K562 (cell line): ENCODE measurements at regions not wholly inside any gene's neighbourhood (a gene's known extent, or its start where the extent isn't known, plus 50 kb on each side); places are given as distances from the start of the nearest gene placed in this dataset.

Experiments used
- BRCA1 ChIP-seq, 2 experiments: fragments of 450-650 bp in 1 of 2; sonication (generic) in 1 of 2; formaldehyde crosslinking in 1 of 2; IDR thresholded peaks; 2 replicates each; pipeline versions ENCODE4 v1.5.0 to v1.6.1; 2017 to 2020; ENCODE audit warnings: mild to moderate bottlenecking in 1 of 2, missing genetic modification reagents in 1 of 2
- CHD1 ChIP-seq: fragments of 200-600 bp; sonication (generic); IDR thresholded peaks from one replicate; pipeline ENCODE4 v1.6.1; 2012; ENCODE audit warnings: mild to moderate bottlenecking, moderate library complexity, low read length, inconsistent platforms
- CHD2 ChIP-seq: IDR thresholded peaks from 2 replicates; pipeline ENCODE4 v1.6.1; 2011; ENCODE audit warnings: low read depth, low read length
- CTCF ChIP-seq, 3 experiments: IDR thresholded peaks in 2 of 3; conservative IDR thresholded peaks in 1 of 3; 2 replicates each; pipeline ENCODE4 v1.5.1; 2011 to 2012; ENCODE audit warnings: low read length in 3 of 3, mild to moderate bottlenecking in 3 of 3, control low read depth in 2 of 3, improper control_type of control experiment in 1 of 3, inconsistent platforms in 1 of 3, low read depth in 1 of 3, mixed read lengths in 1 of 3, moderate library complexity in 1 of 3; ENCODE audit not compliant: insufficient read depth in 2 of 3
- HNRNPL ChIP-seq: fragments of 200-400 bp; formaldehyde crosslinking; IDR thresholded peaks from 2 replicates; pipeline ENCODE4 v1.6.1; 2017; ENCODE audit warnings: low read depth, mild to moderate bottlenecking, low read length
- NFYB ChIP-seq: IDR thresholded peaks from 2 replicates; pipeline ENCODE4 v1.6.1; 2011; ENCODE audit warnings: mild to moderate bottlenecking, moderate library complexity; ENCODE audit not compliant: insufficient read length; ENCODE audit errors: extremely low read depth
- POLR2AphosphoS5 ChIP-seq: IDR thresholded peaks from 2 replicates; pipeline ENCODE4 v1.6.1; 2011; ENCODE audit warnings: mild to moderate bottlenecking, low read depth, low read length, moderate library complexity; ENCODE audit not compliant: control insufficient read depth, insufficient read depth
- PREB ChIP-seq: sonication (generic); formaldehyde crosslinking; IDR thresholded peaks from 2 replicates; pipeline ENCODE4 v1.8.1; 2023; ENCODE audit warnings: mild to moderate bottlenecking, missing genetic modification reagents
- PTBP1 ChIP-seq: fragments of 200-400 bp; formaldehyde crosslinking; IDR thresholded peaks from 2 replicates; pipeline ENCODE4 v1.6.1; 2017; ENCODE audit warnings: low read depth, low read length
- RNF2 ChIP-seq: sonication (generic); IDR thresholded peaks from 2 replicates; pipeline ENCODE4 v1.6.1; 2016
- SETDB1 ChIP-seq: IDR thresholded peaks from one replicate; pipeline ENCODE4 v1.6.1; 2012; ENCODE audit warnings: low read length, control low read depth, inconsistent platforms
- SMARCB1 ChIP-seq: IDR thresholded peaks from 2 replicates; pipeline ENCODE4 v1.6.1; 2011; ENCODE audit warnings: improper control_type of control experiment, low read depth; ENCODE audit not compliant: insufficient read length
- ZNF584 ChIP-seq: fragments of 200-800 bp; sonication (Bioruptor generic); IDR thresholded peaks from 2 replicates; pipeline ENCODE4 v1.6.1; 2016; ENCODE audit warnings: low read depth, mild to moderate bottlenecking, missing genetic modification characterization, missing compliant biosample characterization

GRCh38 chr1:214880956-214881355, 201.6 kb upstream of the KCNK2 start:
- TF ChIP-seq CHD1 = no peak
- TF ChIP-seq POLR2AphosphoS5 = no peak
- TF ChIP-seq HNRNPL = no peak
- no peak for TF ChIP-seq SETDB1
- TF ChIP-seq PTBP1 = no peak
- TF ChIP-seq PREB (CRISPR knock-in tag) = no peak
- TF ChIP-seq SMARCB1 = no peak
- no peak for TF ChIP-seq RNF2
- TF ChIP-seq BRCA1 (IDR thresholded peaks at IDR 0.05) = no peak
- no peak for TF ChIP-seq BRCA1 (CRISPR knock-in tag; IDR thresholded peaks at IDR 0.05)
- TF ChIP-seq CHD2 = no peak
- no peak for TF ChIP-seq NFYB
- TF ChIP-seq ZNF584 (CRISPR knock-in tag) = no peak
- TF ChIP-seq CTCF (IDR thresholded peaks at IDR 0.05 in 2 of 3, conservative IDR thresholded peaks at IDR 0.05 in 1 of 3; ENCODE audit: insufficient read depth in 2 of 3, low read depth in 1 of 3, low read length in 3 of 3) = no peak
